ENCODE measurements at regions not wholly inside any gene's neighbourhood (a gene's known extent, or its start where the extent isn't known, plus 50 kb on each side); places are given as distances from the start of the nearest gene placed in this dataset.
"Not testable (repeated sequence)": the region's sequence is repeated elsewhere in the genome, so short reads cannot be mapped to it uniquely, and the experiment has no call there.

DNA sequence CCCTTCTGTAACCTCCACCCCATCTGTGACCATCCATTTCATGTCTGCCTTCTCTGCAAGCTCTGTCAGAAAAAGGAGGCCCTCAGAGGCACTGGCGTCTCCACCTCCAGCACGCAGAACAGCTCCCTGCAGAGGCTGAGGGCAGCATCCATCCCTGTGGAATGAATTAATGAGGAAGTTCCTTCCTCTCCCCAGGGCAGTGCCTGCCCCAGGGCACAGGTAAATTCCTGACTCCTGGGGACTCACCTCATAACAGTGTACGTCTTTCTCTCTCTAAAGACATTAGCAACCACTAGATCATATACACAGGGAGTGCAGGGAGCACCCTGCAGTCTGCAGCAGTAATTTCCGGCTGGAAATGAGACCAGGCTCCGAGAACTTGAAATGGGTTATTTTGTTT lies 155.0 kb upstream of the TMEM132C start:
- TF ChIP-seq, protein P1, sequence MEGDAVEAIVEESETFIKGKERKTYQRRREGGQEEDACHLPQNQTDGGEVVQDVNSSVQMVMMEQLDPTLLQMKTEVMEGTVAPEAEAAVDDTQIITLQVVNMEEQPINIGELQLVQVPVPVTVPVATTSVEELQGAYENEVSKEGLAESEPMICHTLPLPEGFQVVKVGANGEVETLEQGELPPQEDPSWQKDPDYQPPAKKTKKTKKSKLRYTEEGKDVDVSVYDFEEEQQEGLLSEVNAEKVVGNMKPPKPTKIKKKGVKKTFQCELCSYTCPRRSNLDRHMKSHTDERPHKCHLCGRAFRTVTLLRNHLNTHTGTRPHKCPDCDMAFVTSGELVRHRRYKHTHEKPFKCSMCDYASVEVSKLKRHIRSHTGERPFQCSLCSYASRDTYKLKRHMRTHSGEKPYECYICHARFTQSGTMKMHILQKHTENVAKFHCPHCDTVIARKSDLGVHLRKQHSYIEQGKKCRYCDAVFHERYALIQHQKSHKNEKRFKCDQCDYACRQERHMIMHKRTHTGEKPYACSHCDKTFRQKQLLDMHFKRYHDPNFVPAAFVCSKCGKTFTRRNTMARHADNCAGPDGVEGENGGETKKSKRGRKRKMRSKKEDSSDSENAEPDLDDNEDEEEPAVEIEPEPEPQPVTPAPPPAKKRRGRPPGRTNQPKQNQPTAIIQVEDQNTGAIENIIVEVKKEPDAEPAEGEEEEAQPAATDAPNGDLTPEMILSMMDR (IDR thresholded peaks at IDR 0.05): no peak
- no peak for TF ChIP-seq ZFX (IDR thresholded peaks at IDR 0.05; ENCODE audit: borderline replicate concordance)
- H3K27ac ChIP-seq: no peak overlapping the region

DNA sequence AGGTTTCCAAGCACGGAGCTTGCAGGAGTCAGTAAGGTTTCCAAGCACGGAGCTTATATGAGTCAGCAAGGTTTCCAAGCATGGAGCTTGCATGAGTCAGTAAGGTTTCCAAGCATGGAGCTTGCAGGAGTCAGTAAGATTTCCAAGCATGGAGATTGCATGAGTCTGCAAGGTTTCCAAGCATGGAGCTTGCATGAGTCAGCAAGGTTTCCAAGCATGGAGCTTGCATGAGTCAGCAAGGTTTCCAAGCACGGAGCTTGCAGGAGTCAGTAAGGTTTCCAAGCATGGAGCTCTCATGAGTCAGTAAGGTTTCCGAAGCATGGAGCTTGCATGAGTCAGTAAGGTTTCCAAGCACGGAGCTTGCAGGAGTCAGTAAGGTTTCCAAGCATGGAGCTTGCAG lies 153.7 kb upstream of the TMEM132C start:
- H3K27ac ChIP-seq: not testable (repeated sequence)

DNA sequence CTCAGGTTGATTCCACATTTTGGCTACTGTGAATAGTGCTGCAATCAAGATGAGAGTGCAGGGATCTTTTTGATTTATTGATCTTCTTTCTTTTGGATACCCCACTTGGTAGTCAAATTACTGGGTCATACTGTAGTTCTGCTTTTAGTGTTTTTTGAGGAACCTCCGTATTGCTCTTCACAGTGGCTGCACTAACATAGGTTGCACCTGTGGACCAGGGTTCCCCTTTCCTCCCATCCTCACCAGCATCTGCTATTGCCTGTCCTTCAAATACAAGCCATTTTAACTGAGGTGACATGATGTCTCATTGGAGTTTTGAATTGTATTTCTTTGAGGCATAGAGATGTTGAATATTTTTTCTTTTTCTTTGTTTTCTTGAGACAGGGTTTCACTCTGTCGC lies 152.5 kb upstream of the TMEM132C start:
- no peak overlapping the region for H3K27ac ChIP-seq
- TF ChIP-seq, protein P1 (IDR thresholded peaks at IDR 0.05): no peak
- TF ChIP-seq ZFX (IDR thresholded peaks at IDR 0.05; ENCODE audit: borderline replicate concordance): no peak

DNA sequence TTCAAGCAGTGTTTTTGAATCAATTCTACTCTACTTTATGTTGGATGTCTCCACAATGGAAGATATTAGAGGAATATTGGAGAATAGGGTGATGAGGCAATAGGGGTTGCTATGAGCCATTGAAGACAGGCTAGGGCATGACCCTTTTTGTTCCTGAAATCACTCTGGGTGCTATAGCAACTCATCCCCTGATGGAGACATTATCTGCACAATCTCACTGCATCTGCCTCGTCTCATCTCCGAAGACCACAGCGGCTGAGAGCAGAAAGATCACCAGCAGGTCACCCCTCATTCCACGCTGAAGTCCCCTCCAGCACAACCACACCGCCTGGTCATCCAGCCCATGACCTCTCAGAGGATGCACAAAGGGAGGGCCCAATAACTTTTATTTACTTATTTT lies 150.4 kb upstream of the TMEM132C start:
- H3K27ac ChIP-seq: no peak overlapping the region
- TF ChIP-seq ZFX (IDR thresholded peaks at IDR 0.05; ENCODE audit: borderline replicate concordance): no peak
- TF ChIP-seq, protein P1 (IDR thresholded peaks at IDR 0.05): no peak

DNA sequence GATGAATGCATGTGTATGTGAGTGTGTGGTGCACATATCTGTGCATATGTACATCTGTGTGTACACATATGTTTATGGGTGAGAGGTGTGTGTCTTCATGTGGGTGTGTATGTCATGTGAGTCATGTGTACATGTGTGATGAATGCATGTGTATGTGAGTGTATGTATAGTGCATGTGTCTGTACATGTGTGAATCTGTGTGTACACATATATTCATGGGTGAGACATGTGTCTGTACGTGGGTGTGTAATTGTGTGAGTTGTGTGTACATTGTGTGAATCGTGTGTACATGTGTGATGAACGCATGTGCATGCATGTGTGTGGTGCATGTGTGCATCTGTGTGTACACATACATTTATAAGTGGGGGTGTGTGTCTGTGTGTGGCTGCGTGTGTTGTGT lies 146.9 kb upstream of the TMEM132C start:
- TF ChIP-seq, protein P1 (IDR thresholded peaks at IDR 0.05): no peak
- no peak for TF ChIP-seq ZFX (IDR thresholded peaks at IDR 0.05; ENCODE audit: borderline replicate concordance)
- H3K27ac ChIP-seq: no peak overlapping the region

DNA sequence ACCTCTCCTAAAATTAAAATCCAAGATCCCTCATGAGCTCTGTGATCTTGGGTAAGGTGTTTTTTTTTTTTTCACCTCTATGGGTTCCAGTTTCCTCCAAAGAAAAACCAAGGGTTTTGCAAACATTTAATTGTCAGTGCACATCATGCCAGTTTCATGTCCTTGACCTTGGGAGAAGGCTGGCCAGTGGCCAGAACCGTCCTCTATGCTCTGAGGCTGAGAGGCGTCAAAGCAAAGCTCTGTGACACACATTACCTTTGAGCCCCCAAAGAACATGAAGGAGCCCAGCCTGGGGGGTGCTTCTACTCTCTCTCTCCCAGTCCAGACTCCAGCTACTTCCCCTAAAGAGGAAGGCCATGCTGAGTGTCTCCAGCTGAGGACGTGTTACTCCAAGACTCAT lies 145.5 kb upstream of the TMEM132C start:
- TF ChIP-seq ZFX (IDR thresholded peaks at IDR 0.05; ENCODE audit: borderline replicate concordance): no peak
- TF ChIP-seq, protein P1 (IDR thresholded peaks at IDR 0.05): no peak
- H3K27ac ChIP-seq: no peak overlapping the region

DNA sequence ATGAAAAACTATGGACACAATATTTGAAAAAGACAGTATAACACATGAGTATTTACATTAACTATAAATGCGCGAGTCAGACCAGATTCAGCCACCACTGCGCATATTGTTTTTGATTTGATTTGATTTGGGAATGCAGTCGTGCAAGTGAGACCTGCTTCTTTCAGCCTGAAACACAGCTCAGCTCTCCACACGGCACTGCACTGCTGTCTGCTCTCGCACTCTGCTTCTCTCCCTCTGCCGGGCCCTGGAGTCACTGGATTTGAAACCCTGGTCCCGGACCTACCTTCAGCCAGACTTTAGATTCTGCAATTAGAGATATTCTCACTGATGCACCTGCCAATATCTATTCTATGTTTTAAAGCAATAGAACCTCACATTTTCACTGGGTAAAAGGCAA lies 143.9 kb upstream of the TMEM132C start:
- H3K27ac ChIP-seq: no peak overlapping the region
- TF ChIP-seq, protein P1 (IDR thresholded peaks at IDR 0.05): no peak
- TF ChIP-seq ZFX (IDR thresholded peaks at IDR 0.05; ENCODE audit: borderline replicate concordance): no peak

DNA sequence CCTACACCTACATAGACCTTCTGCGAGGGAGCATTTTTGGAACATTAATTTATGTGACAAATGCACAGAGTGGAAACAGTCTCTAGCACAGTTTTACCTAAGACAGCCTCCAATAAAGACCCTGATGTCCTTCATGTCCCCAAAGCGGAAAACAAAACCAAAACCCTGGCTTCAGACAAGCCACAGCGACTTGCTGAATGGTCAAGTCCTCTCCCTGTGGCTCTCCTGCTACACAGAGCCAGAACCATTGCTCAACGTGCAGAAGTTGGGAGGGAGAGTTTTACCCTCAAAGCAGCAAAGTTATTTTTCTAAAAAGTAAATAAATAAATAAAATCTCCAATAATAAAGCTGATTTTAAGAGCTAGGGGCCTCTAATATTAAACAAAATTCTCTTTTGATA lies 135.0 kb upstream of the TMEM132C start:
- H3K27ac ChIP-seq: no peak overlapping the region
- TF ChIP-seq, protein P1 (IDR thresholded peaks at IDR 0.05): no peak
- TF ChIP-seq ZFX (IDR thresholded peaks at IDR 0.05; ENCODE audit: borderline replicate concordance): no peak
